Middle frontal gyrus (tissue), 1 donor: ENCODE measurements at regions not wholly inside any gene's neighbourhood (a gene's known extent, or its start where the extent isn't known, plus 50 kb on each side); places are given as distances from the start of the nearest gene placed in this dataset.

Experiments
- DNase-seq: peaks from one replicate; pipeline ENCODE4 v3.0.0-alpha.2; 2015; ENCODE audit warnings: low spot score; ENCODE audit errors: extremely low spot score

DNA sequence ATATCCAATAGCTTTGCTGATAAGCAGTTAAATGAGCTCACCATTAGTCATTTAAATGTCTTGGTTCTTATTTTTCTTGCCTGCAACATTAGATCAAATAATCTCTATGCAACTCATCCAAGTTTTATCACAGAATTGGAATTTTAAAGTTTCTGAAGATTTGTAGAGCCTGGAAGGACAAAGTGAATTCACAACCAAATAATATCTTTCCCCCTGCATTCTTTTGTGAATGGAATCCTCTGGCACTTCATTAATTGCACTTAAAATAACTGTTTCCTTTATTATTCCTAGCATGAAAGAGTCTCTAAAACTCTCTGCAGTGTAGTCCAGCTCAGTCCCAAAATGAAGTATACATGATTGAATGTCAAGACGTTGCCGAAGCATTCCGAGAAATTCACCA lies 345.6 kb upstream of the TGFBR2 start:
- DNase-seq: no peak

DNA sequence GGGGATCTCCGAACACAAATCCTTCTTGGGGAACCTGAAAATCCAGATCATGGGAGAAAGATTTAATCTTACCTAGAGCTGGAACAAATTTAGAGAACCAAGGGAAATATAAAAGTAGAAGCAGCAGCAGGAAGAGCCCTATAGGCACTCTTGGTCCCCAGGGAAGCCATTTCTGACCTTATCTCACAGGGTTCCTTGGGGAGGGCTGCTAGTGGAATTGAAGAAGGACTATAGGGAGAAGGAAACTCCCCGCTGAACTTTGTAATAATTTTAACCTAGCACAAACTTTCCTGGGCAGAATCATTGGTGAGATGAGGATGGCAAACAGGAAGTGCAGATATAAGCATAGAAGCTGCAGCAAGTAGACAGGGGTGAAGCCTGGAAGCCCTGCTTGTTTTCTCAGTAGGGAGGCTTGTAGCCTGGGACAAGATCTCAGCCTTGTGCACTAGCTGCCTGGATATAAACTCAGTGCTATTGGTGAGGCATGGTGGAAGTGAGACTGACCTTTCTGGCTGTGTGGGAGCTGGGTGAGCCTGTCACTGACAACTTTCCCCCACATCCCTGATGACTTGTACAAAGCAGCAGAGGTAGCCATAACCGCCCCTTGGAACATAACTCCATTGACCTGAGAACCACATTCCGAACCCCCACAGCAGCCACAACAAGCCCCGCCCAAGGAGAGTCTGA lies 343.0 kb upstream of the TGFBR2 start:
- DNase-seq: no peak

DNA sequence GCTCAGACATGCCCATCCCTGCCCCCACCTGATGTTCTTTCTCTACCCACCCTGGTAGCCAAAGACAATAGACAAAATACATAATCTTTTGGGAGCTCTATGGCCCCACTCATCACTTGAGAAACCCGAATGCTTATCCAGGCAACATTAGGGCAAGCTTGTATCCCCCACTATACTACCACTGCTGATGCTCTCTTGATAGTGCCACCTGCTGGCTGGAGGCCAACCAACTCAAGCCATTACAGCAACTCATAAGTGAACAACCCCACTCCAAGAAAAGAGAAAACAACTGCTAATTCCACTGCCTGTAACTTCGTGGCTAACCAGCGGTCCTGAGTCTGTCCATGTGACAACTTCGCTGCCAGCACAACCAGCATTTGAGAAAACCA lies 342.5 kb upstream of the TGFBR2 start:
- DNase-seq: no peak

DNA sequence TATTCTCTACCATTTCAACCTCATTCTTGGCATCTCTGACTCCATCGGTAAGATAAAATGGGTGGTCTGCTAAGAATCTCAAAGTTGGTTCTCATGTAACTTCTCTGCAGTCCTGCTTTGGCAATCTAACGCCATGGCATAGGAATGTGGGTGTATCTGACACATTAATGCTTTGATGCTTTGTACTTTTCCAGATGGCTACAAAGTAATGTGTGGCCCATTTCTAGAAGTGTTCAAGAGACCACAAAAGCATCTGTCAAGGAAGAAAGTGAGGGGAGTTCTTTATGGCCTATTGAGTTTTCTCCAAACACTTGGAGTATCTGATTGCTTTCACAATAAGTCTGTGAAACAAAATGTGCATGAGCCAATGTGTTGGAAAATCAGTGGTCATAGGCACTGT lies 339.9 kb upstream of the TGFBR2 start:
- no peak for DNase-seq

DNA sequence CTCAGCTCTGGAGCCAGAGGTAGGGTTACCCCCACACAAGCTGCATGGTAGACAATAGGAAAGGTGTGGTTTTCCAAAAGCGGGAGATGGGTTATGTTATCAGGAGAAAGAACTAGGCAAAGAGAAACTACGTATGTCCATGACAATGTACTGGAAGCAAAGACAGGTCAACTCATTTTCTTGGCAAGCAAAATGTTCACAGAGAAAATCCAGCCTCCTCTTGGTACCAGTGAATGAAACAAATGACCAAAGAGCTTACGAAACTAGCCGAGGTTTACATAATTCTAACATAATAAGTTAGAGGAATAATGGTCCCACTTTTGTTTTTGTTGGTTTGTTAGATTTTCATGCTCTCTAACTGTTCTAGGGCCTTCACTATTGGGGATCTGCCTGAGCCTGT lies 338.1 kb upstream of the TGFBR2 start:
- no peak for DNase-seq

DNA sequence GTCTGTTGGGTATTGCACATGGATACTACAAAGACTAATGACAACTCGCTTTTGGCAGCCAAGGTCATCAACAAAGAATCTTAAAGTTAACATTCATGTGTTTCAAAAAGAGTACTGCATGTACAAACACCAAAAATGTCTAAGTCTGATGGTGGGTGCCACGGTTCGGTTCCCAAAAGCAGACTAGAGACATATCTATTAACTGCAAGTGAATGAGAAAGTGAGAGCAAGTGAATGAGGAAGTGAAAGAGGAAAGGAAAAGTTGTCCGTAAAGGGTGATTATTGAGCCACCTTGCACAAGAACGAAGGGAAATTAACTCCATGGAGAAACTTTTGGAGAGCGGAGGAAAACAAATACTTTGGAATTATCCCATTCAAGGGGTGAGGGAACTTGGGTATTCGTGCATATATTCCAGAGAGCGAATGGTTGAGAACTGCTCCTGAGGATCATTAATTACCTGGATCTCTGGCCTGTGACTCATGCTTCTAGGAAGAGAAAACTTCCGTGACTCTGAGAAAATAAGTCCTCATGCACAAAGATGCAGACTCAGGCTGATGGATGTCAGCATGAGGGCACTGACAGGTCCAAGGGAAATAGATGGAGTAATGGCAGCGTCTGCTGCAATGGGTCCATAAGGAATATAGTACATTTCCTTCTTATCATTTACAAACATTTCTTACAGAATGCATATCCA lies 336.5 kb upstream of the TGFBR2 start:
- no peak for DNase-seq

DNA sequence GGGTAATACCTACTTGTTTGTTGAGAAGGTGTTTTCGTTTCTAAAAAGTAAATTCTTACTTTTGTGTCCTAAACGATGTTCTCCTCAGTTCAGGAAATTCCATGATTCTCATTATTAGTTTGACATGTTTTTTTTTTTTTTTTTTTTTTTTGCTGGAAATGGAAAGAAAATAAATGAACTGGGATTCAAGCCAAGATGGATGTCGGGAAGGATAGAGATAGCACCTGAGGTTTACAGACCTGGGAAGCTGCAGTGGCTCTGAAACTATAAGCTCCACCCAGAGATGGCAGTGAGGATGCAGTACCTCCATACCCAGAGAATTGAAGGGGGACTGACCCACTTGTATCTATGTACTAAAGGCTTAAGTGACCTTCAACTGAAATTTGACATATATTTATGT lies 334.6 kb upstream of the TGFBR2 start:
- no peak for DNase-seq

DNA sequence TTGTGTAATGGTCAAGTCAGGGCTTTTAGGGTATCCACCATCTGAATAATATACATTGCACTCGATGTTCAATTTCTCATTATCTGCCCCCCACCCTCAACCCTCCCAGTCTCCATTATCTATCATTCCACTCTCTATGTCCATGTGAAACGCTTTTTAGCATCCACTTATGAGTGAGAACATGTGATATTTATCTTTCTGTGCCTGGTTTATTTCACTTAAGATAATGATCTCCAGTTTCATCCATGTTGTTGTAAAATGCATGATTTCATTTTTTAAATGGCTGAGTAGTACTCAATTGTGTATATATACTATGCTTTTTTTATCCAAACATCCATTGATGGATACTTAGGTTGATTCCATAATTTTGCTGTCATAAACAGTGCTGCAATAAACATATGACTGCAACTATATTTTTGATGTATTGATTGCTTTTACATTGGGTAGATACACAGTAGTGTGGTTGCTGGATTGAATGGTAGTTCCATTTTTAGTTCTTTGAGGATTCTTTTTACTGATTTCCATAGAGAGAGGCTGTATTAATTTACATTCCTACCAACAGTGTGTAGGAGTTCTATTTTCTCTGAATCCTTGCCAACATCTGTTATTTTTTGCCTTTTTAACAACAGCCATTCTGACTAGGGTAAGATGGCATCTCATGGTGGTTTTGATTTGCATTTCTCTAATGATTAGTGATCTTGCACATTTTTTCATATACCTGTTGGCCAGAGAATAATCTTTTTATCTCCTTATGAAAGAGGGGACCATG lies 332.9 kb upstream of the TGFBR2 start:
- no peak for DNase-seq

DNA sequence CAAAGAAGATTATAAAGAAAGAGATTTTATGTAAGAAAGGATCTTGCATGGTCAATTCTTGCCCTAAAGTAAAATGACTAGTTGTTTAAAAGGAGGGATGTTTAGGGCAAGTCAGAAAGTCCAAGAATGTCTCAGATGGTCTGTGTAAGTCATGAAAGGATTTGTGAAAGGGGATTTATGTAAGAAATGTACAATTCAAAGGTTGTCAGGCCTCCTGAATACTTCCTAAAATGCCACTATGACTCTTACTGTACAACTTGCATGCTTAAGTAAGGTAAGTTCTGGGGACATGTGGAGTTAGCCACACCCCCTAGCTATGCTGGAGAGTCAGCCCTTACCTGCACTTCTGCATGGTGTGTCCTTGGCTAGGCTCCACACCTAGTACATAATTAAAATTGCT lies 328.9 kb upstream of the TGFBR2 start:
- no peak for DNase-seq

DNA sequence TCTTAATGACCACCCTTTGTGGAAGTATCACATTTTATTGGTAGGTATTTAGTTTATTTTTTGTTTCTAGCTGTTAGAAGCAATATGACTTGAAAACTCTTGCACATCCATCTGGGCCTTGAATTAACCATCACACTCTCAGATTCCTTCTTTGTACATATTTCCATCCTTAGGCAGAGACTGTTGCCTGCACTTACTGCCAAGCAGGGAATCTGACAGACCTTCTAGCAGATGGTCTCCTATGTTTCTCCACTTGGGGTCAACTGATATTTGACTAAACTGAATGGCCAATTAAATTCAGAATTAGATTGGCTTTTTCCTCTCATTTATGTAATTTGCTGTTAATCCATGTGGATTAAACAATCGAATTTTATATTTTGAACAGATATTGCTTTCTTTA lies 324.9 kb upstream of the TGFBR2 start:
- no peak for DNase-seq

DNA sequence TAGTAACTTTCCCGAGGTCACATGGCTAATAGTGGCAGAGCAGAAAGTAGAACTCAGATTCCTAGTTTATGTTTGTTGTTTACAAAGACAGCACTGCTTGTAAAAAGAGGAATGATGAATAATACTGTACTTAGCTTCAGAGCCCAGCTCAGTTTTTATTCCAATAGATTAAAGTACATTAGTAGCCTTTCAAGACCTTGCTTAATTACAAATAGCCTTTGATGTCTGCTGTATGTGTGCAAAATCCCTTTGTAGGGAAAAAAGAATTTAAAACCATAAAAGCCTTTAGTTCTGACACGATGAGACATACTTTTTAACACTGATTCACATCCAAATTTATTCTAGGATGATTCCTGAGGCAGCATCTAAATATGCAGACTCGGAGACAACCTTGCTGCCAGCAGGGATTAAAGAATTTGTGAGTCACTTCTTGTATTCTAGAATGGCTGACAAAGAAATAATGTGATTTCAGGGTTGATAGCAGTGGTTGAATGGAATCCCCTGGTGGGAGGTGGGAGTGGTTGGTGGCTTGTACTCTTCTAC lies 324.2 kb upstream of the TGFBR2 start:
- no peak for DNase-seq

DNA sequence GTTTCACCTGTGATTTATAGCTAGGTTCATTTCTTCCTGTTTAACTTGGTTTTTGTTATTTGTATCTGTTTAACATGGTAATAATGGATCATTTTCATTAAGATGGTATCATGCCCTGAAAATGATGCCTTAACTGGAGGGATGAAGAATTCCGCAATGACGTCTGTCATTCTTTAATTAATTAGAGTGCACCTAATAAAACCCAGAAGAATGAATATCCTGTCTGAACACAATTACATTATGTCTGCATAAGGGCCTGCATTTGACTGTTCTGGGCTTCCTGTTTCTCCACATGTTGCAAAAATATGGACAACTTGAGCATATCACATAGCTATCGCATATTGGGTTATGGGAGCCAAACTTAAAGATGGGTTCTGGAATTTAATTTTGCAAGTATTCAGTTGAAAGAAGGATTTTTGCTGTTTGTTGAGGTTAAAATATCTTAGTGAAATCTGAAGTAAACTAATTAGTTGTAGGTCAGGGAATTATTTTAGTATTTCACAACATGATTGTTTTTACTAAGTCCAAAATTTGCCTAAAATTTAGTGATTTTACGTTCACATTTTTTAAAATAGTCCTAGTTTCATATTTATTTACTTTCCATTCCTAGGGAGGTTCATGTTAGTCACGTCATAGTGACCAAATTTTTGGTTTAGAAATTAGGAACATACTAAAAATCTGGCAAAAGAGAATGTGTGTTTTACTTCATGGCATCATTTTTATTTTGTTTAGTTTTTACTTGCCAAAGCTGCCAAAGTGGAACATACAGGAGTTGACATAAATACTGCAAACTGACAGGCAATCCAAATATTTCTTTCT lies 321.0 kb upstream of the TGFBR2 start:
- DNase-seq: no peak

DNA sequence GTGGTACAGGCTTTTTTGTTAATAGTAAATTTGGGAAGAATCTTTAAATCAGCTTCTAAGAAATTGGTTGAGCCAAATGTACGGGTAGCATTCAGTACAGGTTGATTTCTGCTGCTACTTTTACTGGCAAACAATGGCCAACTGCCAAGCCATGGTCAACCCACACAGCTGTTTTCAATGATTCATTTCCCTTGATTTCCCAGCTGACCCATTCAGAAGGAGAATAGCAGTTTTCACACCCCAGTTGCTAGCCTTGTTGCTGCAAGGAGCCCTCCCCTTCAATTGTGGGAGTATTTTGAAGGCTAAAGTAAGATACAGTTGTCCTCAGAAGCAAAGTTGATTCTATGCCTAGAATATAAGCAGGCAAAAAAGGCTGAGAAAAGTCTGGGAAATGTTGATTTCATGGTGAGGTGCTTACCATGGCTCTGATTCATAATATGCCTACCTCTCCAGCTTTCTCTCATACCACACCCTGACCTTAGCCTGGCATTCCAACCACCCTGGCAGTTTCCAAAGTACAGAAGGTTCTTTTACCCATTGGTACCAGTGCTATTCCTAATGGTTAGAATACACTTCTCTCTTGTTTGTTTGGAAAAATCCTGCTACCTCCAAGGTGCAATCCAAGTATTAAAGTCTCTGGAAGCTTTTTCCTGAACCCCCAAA lies 320.3 kb upstream of the TGFBR2 start:
- DNase-seq: peak; percentile 36

DNA sequence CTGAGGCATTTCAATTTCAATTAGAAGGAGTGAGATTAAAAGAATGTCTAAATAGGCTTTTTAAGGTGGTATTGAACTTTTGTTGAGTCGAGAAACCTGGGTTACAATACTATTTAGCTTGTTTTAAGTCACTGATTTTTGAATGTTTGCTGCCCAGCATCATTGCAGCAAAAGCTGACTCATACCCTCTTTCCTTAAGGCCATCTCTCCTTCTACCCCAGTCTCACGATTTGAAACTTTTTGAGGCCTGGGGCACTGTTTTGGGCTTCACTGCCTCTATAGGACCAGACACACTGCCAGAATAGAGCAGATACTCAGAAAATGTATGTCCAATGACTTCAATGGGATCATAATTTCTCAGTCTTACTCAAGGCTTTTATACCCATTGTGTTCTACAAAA lies 319.6 kb upstream of the TGFBR2 start:
- DNase-seq: no peak

DNA sequence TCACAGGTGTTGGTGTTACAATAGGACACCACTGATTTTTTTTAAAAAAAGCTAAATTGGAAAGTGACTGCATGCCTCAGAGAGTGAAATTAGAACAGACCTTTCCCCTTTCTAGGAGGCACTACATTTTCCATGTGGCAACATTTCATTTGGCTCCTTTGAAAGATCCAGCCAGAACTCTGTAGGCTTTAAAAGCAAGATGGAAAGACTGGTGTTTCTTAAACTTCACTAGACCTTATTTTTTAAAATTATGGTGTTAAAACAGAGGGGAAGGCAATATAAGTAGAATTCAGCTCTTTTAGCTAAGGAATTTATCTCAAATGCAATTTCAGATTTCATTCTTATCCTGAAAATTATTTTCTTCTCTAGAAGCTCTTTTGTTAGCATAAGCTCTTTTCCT lies 317.6 kb upstream of the TGFBR2 start:
- no peak for DNase-seq

DNA sequence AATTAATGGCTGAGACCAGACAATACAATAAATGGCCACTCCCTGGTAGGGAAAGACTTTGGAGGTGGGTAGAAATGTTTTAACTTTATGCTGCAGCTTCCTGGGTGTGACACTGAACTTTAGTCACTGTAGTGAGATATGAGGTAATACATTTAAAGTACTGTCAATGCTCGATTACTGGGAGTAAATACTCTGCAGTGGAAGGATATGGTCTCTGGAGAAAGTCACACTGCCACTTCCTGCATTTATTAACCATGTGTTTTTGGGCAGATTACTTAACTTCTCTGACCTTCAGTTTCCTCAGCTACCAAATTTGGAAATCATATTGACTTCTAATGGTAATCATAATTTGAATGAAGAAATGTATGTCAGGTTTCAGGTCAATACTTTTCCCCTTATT lies 317.1 kb upstream of the TGFBR2 start:
- DNase-seq: no peak

DNA sequence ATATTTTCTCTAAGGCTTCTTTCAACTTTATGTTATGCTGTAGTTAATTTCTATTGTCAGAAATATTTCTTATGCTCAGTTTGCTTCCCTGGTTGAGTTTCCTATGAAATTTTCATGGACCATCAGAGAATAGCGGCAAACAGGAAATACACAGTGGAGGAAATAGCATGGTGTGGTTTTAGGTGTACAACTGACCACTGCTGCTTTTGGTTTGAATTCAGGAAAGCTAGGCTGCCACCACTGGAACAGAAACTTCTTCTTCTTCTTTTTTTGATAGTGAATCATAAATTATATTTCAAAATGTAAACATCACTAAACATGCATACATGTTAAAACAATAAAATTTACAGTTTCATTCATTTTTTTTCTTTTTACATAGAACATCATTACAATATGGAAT lies 316.6 kb upstream of the TGFBR2 start:
- no peak for DNase-seq

DNA sequence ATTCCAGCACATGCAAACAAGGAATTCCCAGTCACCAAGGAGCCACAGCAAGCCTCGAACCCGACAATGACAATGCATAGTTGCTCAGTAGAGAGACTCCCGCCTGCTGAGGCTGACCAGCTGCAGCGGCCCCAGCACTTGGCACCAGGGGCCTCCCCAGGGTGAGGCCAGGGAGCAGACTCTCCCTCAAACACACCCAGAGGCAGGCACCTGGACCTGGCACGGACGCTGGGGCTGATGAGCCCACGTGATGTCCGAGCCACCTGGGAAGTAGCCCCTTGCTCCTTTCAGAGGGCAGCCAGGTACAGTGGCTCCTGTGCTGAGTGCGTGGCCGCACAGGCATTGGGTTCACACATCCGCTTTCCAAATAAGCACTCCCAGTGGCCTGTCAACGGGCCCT lies 315.9 kb upstream of the TGFBR2 start:
- DNase-seq: no peak

DNA sequence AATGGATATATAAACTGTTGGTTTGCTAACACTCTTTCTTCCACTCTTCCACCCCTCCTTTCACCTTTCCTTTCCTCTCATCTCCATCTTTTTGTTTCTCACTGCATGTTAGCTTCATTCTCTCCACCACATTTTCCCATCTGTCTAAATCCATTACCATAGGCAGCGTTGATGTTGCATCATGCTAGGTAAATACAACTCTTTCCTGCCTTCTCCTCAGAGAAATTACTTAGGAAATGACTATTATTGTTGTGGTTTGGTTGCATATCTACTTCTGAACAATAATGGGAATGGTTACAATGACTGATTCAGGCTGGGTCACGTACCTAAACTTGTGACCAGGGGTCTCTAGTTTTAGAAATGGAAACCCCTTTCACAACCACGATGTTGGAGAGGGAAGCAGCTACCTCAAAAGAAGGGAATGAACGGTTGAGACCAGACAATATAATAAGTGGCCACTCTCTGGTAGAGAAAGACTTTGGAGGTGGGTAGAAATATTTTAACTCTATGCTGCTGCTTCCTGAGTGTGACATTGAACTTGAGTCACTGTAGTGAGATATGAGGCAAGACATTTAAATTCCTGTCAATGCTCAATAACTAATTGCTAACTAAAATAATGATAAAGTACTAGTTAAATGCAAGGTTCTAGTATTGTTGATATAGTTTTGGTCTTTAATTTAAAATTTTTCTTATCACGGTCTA lies 314.1 kb upstream of the TGFBR2 start:
- DNase-seq: no peak

DNA sequence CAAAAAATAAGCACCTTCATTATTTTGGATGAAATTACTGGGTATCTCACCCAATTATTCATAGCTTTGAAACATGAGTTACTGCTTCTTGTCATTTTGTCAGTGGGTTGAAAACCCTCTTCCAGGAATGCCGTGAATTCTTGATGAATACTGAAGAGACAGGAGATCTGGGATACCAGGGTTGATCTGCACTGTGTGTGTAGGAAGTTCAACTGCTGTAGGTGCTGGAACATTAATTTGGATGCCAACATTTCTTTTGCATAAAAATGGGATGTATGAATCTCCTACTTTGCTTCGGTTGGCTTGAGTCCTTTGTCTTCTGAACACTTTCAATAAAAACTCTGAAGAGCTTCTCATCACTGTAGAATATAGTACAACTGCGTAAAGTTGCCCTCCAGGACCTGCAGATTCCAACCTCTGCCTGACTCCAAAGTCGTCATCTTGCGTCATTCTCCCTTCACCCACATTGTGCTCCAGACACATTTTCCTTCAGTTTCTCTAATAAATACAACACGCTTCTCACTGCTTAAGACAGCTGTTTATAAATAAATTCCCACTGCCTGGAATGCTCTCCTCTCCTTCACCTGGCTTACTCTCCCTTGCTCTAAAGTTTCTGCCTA lies 312.7 kb upstream of the TGFBR2 start:
- no peak for DNase-seq
